Memory B cell (primary cell): ENCODE measurements at regions not wholly inside any gene's neighbourhood (a gene's known extent, or its start where the extent isn't known, plus 50 kb on each side); places are given as distances from the start of the nearest gene placed in this dataset.
A peak's percentile ranks its signal among the peaks of the same experiment; 100 is the strongest.
"Not testable (repeated sequence)": the region's sequence is repeated elsewhere in the genome, so short reads cannot be mapped to it uniquely, and the experiment has no call there.

Experiments
- ATAC-seq: fragments of 150-1000 bp; cut with Tn5 transposase; 2 replicates; pipeline ENCODE4 v1.10.0; 2021; ENCODE audit warnings: low read depth, mild to moderate bottlenecking, moderate library complexity
- DNase-seq, 2 donors: peaks; one replicate each; pipeline ENCODE4 v3.0.0; 2022; ENCODE audit warnings: low spot score in 2 of 2
- H3K27ac Mint-ChIP-seq: one replicate; pipeline ENCODE4 v1.8.0; 2022; ENCODE audit warnings: mild to moderate bottlenecking, moderate library complexity, mixed read lengths
- H3K27me3 Mint-ChIP-seq: one replicate; pipeline ENCODE4 v1.8.0; 2022; ENCODE audit warnings: mixed read lengths
- H3K36me3 Mint-ChIP-seq: one replicate; pipeline ENCODE4 v1.8.0; 2022; ENCODE audit warnings: mild to moderate bottlenecking, mixed read lengths
- H3K4me1 Mint-ChIP-seq: one replicate; pipeline ENCODE4 v1.8.0; 2022; ENCODE audit warnings: mixed read lengths
- H3K4me3 Mint-ChIP-seq: one replicate; pipeline ENCODE4 v1.8.0; 2022; ENCODE audit warnings: mild to moderate bottlenecking, moderate library complexity, mixed read lengths
- H3K9me3 Mint-ChIP-seq: one replicate; pipeline ENCODE4 v1.8.0; 2022; ENCODE audit warnings: mixed read lengths

- DNase-seq (peak in 1 of 2 donors; percentile 8), ATAC-seq (peak; percentile 45)
- H3K36me3 Mint-ChIP-seq, H3K27me3 Mint-ChIP-seq, H3K9me3 Mint-ChIP-seq, H3K4me1 Mint-ChIP-seq, H3K27ac Mint-ChIP-seq, H3K4me3 Mint-ChIP-seq: not testable (repeated sequence)
Measured at GRCh38 chr15:32342772-32343199, 60.3 kb downstream of the GOLGA8K start.

- not testable (repeated sequence) for H3K36me3 Mint-ChIP-seq, H3K9me3 Mint-ChIP-seq, H3K27me3 Mint-ChIP-seq, DNase-seq, H3K4me1 Mint-ChIP-seq, H3K27ac Mint-ChIP-seq, H3K4me3 Mint-ChIP-seq
- peak; percentile 40 for ATAC-seq
Measured at GRCh38 chr15:32342268-32342667, 60.8 kb downstream of the GOLGA8K start.

GRCh38 chr15:32341530-32341929, 61.6 kb downstream of the GOLGA8K start:
- not testable (repeated sequence) for DNase-seq, H3K36me3 Mint-ChIP-seq, H3K4me1 Mint-ChIP-seq, H3K27ac Mint-ChIP-seq, H3K27me3 Mint-ChIP-seq, H3K4me3 Mint-ChIP-seq, H3K9me3 Mint-ChIP-seq, ATAC-seq

GRCh38 chr15:32336804-32337203, 66.3 kb downstream of the GOLGA8K start:
- H3K9me3 Mint-ChIP-seq, H3K4me3 Mint-ChIP-seq, H3K27ac Mint-ChIP-seq, H3K36me3 Mint-ChIP-seq, DNase-seq, H3K4me1 Mint-ChIP-seq, H3K27me3 Mint-ChIP-seq, ATAC-seq: not testable (repeated sequence)

- H3K27ac Mint-ChIP-seq, H3K9me3 Mint-ChIP-seq, H3K27me3 Mint-ChIP-seq, H3K36me3 Mint-ChIP-seq, DNase-seq, H3K4me1 Mint-ChIP-seq, ATAC-seq, H3K4me3 Mint-ChIP-seq: not testable (repeated sequence)
Measured at GRCh38 chr15:32323353-32323752, 79.7 kb downstream of the GOLGA8K start.

- not testable (repeated sequence) for H3K9me3 Mint-ChIP-seq, H3K4me1 Mint-ChIP-seq, ATAC-seq, DNase-seq, H3K27ac Mint-ChIP-seq, H3K4me3 Mint-ChIP-seq, H3K36me3 Mint-ChIP-seq, H3K27me3 Mint-ChIP-seq
Measured at GRCh38 chr15:32319247-32319646, 83.8 kb downstream of the GOLGA8K start.

- not testable (repeated sequence) for H3K9me3 Mint-ChIP-seq, H3K4me1 Mint-ChIP-seq, H3K36me3 Mint-ChIP-seq, ATAC-seq, H3K27me3 Mint-ChIP-seq, H3K27ac Mint-ChIP-seq, DNase-seq, H3K4me3 Mint-ChIP-seq
Measured at GRCh38 chr15:32316482-32316881, 86.6 kb downstream of the GOLGA8K start.

- not testable (repeated sequence) for ATAC-seq, H3K27ac Mint-ChIP-seq, DNase-seq, H3K4me1 Mint-ChIP-seq, H3K4me3 Mint-ChIP-seq, H3K36me3 Mint-ChIP-seq, H3K9me3 Mint-ChIP-seq, H3K27me3 Mint-ChIP-seq
Measured at GRCh38 chr15:32315079-32315939, 87.8 kb downstream of the GOLGA8K start.

- not testable (repeated sequence) for ATAC-seq, DNase-seq, H3K27ac Mint-ChIP-seq, H3K36me3 Mint-ChIP-seq, H3K4me1 Mint-ChIP-seq, H3K9me3 Mint-ChIP-seq, H3K27me3 Mint-ChIP-seq, H3K4me3 Mint-ChIP-seq
Measured at GRCh38 chr15:32313446-32314209, 89.5 kb downstream of the GOLGA8K start.

GRCh38 chr15:32312721-32313120, 90.4 kb downstream of the GOLGA8K start:
- H3K36me3 Mint-ChIP-seq, DNase-seq, H3K4me1 Mint-ChIP-seq, H3K4me3 Mint-ChIP-seq, ATAC-seq, H3K27me3 Mint-ChIP-seq, H3K9me3 Mint-ChIP-seq, H3K27ac Mint-ChIP-seq: not testable (repeated sequence)

GRCh38 chr15:32307592-32307991, 95.5 kb downstream of the GOLGA8K start:
- not testable (repeated sequence) for H3K4me1 Mint-ChIP-seq, DNase-seq, ATAC-seq, H3K4me3 Mint-ChIP-seq, H3K27ac Mint-ChIP-seq, H3K9me3 Mint-ChIP-seq, H3K27me3 Mint-ChIP-seq, H3K36me3 Mint-ChIP-seq

- H3K9me3 Mint-ChIP-seq: not testable (repeated sequence)
Measured at GRCh38 chr15:32276200-32276830, 126.8 kb downstream of the GOLGA8K start.

GRCh38 chr15:32253958-32254357, 149.1 kb downstream of the GOLGA8K start:
- H3K27me3 Mint-ChIP-seq, H3K4me3 Mint-ChIP-seq, H3K9me3 Mint-ChIP-seq, H3K36me3 Mint-ChIP-seq, ATAC-seq, DNase-seq, H3K4me1 Mint-ChIP-seq, H3K27ac Mint-ChIP-seq: not testable (repeated sequence)

More at GRCh38 chr15:32276200-32276830, 126.8 kb downstream of the GOLGA8K start:
- not testable (repeated sequence) for DNase-seq, H3K4me1 Mint-ChIP-seq, H3K27ac Mint-ChIP-seq, H3K36me3 Mint-ChIP-seq, H3K27me3 Mint-ChIP-seq, H3K4me3 Mint-ChIP-seq
- ATAC-seq: peak; percentile 59

GRCh38 chr15:32249207-32249606, 153.9 kb downstream of the GOLGA8K start:
- not testable (repeated sequence) for H3K4me3 Mint-ChIP-seq, DNase-seq, ATAC-seq, H3K27me3 Mint-ChIP-seq, H3K9me3 Mint-ChIP-seq, H3K36me3 Mint-ChIP-seq, H3K4me1 Mint-ChIP-seq, H3K27ac Mint-ChIP-seq
